ENCODE measurements at regions not wholly inside any gene's neighbourhood (a gene's known extent, or its start where the extent isn't known, plus 50 kb on each side); places are given as distances from the start of the nearest gene placed in this dataset.

DNA sequence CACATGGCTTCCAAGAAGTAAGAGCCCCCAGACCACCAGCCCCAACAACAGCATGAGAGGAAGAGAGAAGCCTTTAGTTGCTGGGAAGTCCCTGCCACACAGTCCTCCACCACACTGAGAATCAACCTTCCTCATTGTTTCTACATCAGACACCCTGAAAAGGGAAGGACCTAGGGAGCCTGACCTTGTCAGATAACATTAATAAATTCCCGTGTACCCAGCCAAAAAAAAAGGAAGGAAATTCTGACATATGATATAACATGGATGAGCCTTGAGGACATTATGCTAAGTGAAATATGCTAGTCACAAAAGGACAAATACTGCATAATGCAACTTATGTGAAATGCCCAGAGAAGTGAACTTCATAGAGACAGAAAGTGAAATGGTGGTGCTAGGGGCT lies 65.6 kb upstream of the ARHGAP29 start:
- TF ChIP-seq POLR2A (IDR thresholded peaks at IDR 0.05): no peak
- TF ChIP-seq, protein P1, sequence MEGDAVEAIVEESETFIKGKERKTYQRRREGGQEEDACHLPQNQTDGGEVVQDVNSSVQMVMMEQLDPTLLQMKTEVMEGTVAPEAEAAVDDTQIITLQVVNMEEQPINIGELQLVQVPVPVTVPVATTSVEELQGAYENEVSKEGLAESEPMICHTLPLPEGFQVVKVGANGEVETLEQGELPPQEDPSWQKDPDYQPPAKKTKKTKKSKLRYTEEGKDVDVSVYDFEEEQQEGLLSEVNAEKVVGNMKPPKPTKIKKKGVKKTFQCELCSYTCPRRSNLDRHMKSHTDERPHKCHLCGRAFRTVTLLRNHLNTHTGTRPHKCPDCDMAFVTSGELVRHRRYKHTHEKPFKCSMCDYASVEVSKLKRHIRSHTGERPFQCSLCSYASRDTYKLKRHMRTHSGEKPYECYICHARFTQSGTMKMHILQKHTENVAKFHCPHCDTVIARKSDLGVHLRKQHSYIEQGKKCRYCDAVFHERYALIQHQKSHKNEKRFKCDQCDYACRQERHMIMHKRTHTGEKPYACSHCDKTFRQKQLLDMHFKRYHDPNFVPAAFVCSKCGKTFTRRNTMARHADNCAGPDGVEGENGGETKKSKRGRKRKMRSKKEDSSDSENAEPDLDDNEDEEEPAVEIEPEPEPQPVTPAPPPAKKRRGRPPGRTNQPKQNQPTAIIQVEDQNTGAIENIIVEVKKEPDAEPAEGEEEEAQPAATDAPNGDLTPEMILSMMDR (IDR thresholded peaks at IDR 0.05): no peak
